H9 (cell line): ENCODE measurements at regions not wholly inside any gene's neighbourhood (a gene's known extent, or its start where the extent isn't known, plus 50 kb on each side); places are given as distances from the start of the nearest gene placed in this dataset.
A peak's percentile ranks its signal among the peaks of the same experiment; 100 is the strongest.

Source experiments
- DNase-seq: peaks from one replicate; pipeline ENCODE4 v3.0.0-alpha.2; 2017
- H2AFZ ChIP-seq: one replicate; pipeline ENCODE4 v1.6.1; 2013; ENCODE audit warnings: mild to moderate bottlenecking, low read length, control low read depth, moderate library complexity
- H2AK5ac ChIP-seq: 2 replicates; pipeline ENCODE4 v1.6.1; 2013; ENCODE audit warnings: low read length, control low read depth, mixed read lengths; ENCODE audit not compliant: insufficient read length
- H2BK120ac ChIP-seq: one replicate; pipeline ENCODE4 v1.6.1; 2013; ENCODE audit warnings: low read depth, mild to moderate bottlenecking, low read length, control low read depth, inconsistent platforms; ENCODE audit not compliant: poor library complexity, severe bottlenecking
- H2BK12ac ChIP-seq: 2 replicates; pipeline ENCODE4 v1.6.1; 2013; ENCODE audit warnings: low read length, control low read depth, mixed read lengths, low read depth; ENCODE audit not compliant: insufficient read length
- H2BK15ac ChIP-seq: 2 replicates; pipeline ENCODE4 v1.6.1; 2013; ENCODE audit warnings: low read depth, low read length, control low read depth
- H2BK20ac ChIP-seq: one replicate; pipeline ENCODE4 v1.6.1; 2013; ENCODE audit warnings: low read depth, mild to moderate bottlenecking, low read length, control low read depth, inconsistent platforms; ENCODE audit not compliant: poor library complexity, severe bottlenecking
- H2BK5ac ChIP-seq: 2 replicates; pipeline ENCODE4 v1.6.1; 2013; ENCODE audit warnings: low read length, control low read depth, mixed read lengths; ENCODE audit not compliant: insufficient read length
- H3K14ac ChIP-seq: 2 replicates; pipeline ENCODE4 v1.6.1; 2013; ENCODE audit warnings: low read length, control low read depth; ENCODE audit not compliant: insufficient read depth
- H3K18ac ChIP-seq: 2 replicates; pipeline ENCODE4 v1.6.1; 2013; ENCODE audit warnings: low read depth, mild to moderate bottlenecking, mixed read lengths, low read length, control low read depth; ENCODE audit not compliant: insufficient read length
- H3K23ac ChIP-seq: 2 replicates; pipeline ENCODE4 v1.6.1; 2013; ENCODE audit warnings: low read length, control low read depth, mixed read lengths, low read depth; ENCODE audit not compliant: insufficient read length
- H3K23me2 ChIP-seq: 2 replicates; pipeline ENCODE4 v1.6.1; 2013; ENCODE audit warnings: low read depth, mild to moderate bottlenecking, mixed read lengths, low read length, control low read depth; ENCODE audit not compliant: insufficient read length, poor library complexity, severe bottlenecking
- H3K27ac ChIP-seq: 2 replicates; pipeline ENCODE4 v1.5.1; 2013; ENCODE audit warnings: low read length, control low read depth, mixed read lengths, low read depth; ENCODE audit not compliant: insufficient read length
- H3K27me3 ChIP-seq: 2 replicates; pipeline ENCODE4 v1.6.1; 2013; ENCODE audit warnings: low read length, control low read depth, inconsistent platforms; ENCODE audit not compliant: insufficient read depth
- H3K4ac ChIP-seq: 2 replicates; pipeline ENCODE4 v1.6.1; 2013; ENCODE audit warnings: low read depth, mild to moderate bottlenecking, control low read depth, inconsistent platforms, low read length, moderate library complexity
- H3K4me1 ChIP-seq: 2 replicates; pipeline ENCODE4 v1.6.1; 2013; ENCODE audit warnings: low read length, control low read depth, inconsistent platforms; ENCODE audit not compliant: insufficient read depth
- H3K4me2 ChIP-seq: 2 replicates; pipeline ENCODE4 v1.6.1; 2013; ENCODE audit warnings: low read length, control low read depth, mixed read lengths; ENCODE audit not compliant: insufficient read length, insufficient read depth
- H3K56ac ChIP-seq: 2 replicates; pipeline ENCODE4 v1.6.1; 2013; ENCODE audit warnings: low read depth, mild to moderate bottlenecking, mixed read lengths, low read length, control low read depth; ENCODE audit not compliant: insufficient read length
- H3K79me1 ChIP-seq: 2 replicates; pipeline ENCODE4 v1.6.1; 2013; ENCODE audit warnings: low read depth, mild to moderate bottlenecking, moderate library complexity, low read length, control low read depth, inconsistent platforms; ENCODE audit not compliant: insufficient read depth, poor library complexity, severe bottlenecking
- H3K79me2 ChIP-seq: 2 replicates; pipeline ENCODE4 v1.6.1; 2013; ENCODE audit warnings: low read length, control low read depth, inconsistent platforms; ENCODE audit not compliant: insufficient read depth
- H3K9ac ChIP-seq: 2 replicates; pipeline ENCODE4 v1.6.1; 2013; ENCODE audit warnings: low read length, control low read depth, mixed read lengths; ENCODE audit not compliant: insufficient read length; ENCODE audit errors: extremely low read depth
- H3K9me3 ChIP-seq: one replicate; pipeline ENCODE4 v1.6.1; 2013; ENCODE audit warnings: low read depth, low read length, inconsistent platforms; ENCODE audit not compliant: control insufficient read depth
- H3T11ph ChIP-seq: one replicate; pipeline ENCODE4 v1.6.1; 2013; ENCODE audit warnings: mild to moderate bottlenecking, low read length, control low read depth, inconsistent platforms
- H4K20me1 ChIP-seq: one replicate; pipeline ENCODE4 v1.6.1; 2013; ENCODE audit not compliant: control insufficient read depth, insufficient read length, insufficient read depth
- H4K5ac ChIP-seq: 2 replicates; pipeline ENCODE4 v1.6.1; 2013; ENCODE audit warnings: low read depth, mild to moderate bottlenecking, mixed read lengths, low read length, control low read depth; ENCODE audit not compliant: insufficient read length
- H4K8ac ChIP-seq: replicated peaks from 2 replicates; pipeline ENCODE4 v1.6.1; 2013; ENCODE audit warnings: low read length, control low read depth, mixed read lengths, low read depth; ENCODE audit not compliant: insufficient read length
- H4K91ac ChIP-seq: 2 replicates; pipeline ENCODE4 v1.6.1; 2013; ENCODE audit warnings: low read depth, mild to moderate bottlenecking, moderate library complexity, mixed read lengths, low read length, control low read depth; ENCODE audit not compliant: insufficient read length
- H3K27ac Mint-ChIP-seq, 3 experiments: 2 replicates in 2 of 3; 3 replicates in 1 of 3; pipeline ENCODE4 v1.8.0; 2020 to 2021; ENCODE audit warnings: mixed read lengths in 3 of 3, mild to moderate bottlenecking in 1 of 3, moderate library complexity in 1 of 3
- H3K27me3 Mint-ChIP-seq: 2 replicates; pipeline ENCODE4 v1.8.0; 2021; ENCODE audit warnings: low read depth, mild to moderate bottlenecking, moderate library complexity, mixed read lengths
- H3K36me3 Mint-ChIP-seq, 3 experiments: 2 replicates in 2 of 3; 3 replicates in 1 of 3; pipeline ENCODE4 v1.8.0; 2020 to 2021; ENCODE audit warnings: low read depth in 3 of 3, mixed read lengths in 3 of 3; ENCODE audit not compliant: insufficient read depth in 1 of 3
- H3K4me1 Mint-ChIP-seq, 2 experiments: 2 replicates each; pipeline ENCODE4 v1.8.0; 2020; ENCODE audit warnings: mixed read lengths in 2 of 2
- H3K4me3 Mint-ChIP-seq, 2 experiments: 2 replicates in 1 of 2; 3 replicates in 1 of 2; pipeline ENCODE4 v1.8.0; 2020 to 2021; ENCODE audit warnings: mild to moderate bottlenecking in 2 of 2, mixed read lengths in 2 of 2, moderate library complexity in 1 of 2
- H3K9me3 Mint-ChIP-seq, 2 experiments: 2 replicates in 1 of 2; 3 replicates in 1 of 2; pipeline ENCODE4 v1.8.0; 2020; ENCODE audit warnings: mild to moderate bottlenecking in 2 of 2, mixed read lengths in 2 of 2, moderate library complexity in 1 of 2
- WGBS: extraction: QIAGEN DNeasy Blood & Tissue Kit; methylation state at CpG from one replicate; pipeline ENCODE4 v1.1.7; 2013; ENCODE audit warnings: missing lambda C conversion rate, low lambda C conversion rate, mixed read lengths; ENCODE audit not compliant: insufficient read length; ENCODE audit errors: extremely low coverage; 5-methylcytosine and 5-hydroxymethylcytosine counted together
- TF ChIP-seq, protein P1 (sequence below): fragments of 200-600 bp; sonication (generic); conservative IDR thresholded peaks from 3 replicates; pipeline ENCODE4 v1.8.0; 2021; ENCODE audit warnings: antibody characterized with exemption, mild to moderate bottlenecking

- H3K23me2 ChIP-seq, result no peaks in the 10 kb centered on the region
- H2BK12ac ChIP-seq, result no peak overlapping the region
- no peak overlapping the region for H3K23ac ChIP-seq
- H3K4me1 ChIP-seq, result no peaks in the 10 kb centered on the region
- no peak overlapping the region for H2BK15ac ChIP-seq
- H3K9ac ChIP-seq, result no peak overlapping the region
- no peak overlapping the region for H2BK120ac ChIP-seq
- peak overlapping the region; percentile 21; the same call in 1 of the 2 replicates for H3K14ac ChIP-seq
- no peaks in the 10 kb centered on the region for H4K20me1 ChIP-seq
- H3K4me2 ChIP-seq, result no peak overlapping the region
- H3K79me1 ChIP-seq, result no peaks in the 10 kb centered on the region
- H3K4me3 Mint-ChIP-seq, result no peak overlapping the region
- TF ChIP-seq, protein P1, sequence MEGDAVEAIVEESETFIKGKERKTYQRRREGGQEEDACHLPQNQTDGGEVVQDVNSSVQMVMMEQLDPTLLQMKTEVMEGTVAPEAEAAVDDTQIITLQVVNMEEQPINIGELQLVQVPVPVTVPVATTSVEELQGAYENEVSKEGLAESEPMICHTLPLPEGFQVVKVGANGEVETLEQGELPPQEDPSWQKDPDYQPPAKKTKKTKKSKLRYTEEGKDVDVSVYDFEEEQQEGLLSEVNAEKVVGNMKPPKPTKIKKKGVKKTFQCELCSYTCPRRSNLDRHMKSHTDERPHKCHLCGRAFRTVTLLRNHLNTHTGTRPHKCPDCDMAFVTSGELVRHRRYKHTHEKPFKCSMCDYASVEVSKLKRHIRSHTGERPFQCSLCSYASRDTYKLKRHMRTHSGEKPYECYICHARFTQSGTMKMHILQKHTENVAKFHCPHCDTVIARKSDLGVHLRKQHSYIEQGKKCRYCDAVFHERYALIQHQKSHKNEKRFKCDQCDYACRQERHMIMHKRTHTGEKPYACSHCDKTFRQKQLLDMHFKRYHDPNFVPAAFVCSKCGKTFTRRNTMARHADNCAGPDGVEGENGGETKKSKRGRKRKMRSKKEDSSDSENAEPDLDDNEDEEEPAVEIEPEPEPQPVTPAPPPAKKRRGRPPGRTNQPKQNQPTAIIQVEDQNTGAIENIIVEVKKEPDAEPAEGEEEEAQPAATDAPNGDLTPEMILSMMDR, result no peak
- WGBS, result no CpG with 5 or more reads among the region's 8 CpGs
- DNase-seq, result no peak
- H3T11ph ChIP-seq, result no peak overlapping the region
- peak overlapping the region in 1 of 3 experiments; percentile 27; a peak in 1 of 7 replicates for H3K27ac Mint-ChIP-seq
- H4K91ac ChIP-seq, result no peak overlapping the region
- H3K9me3 Mint-ChIP-seq, result no peaks in the 10 kb centered on the region
- no peaks in the 10 kb centered on the region for H3K27me3 ChIP-seq
- H2BK5ac ChIP-seq, result no peak overlapping the region
- no peaks in the 10 kb centered on the region for H3K27me3 Mint-ChIP-seq
- H2AK5ac ChIP-seq, result no peak overlapping the region
- no peak overlapping the region for H3K4ac ChIP-seq
- no peak overlapping the region for H4K5ac ChIP-seq
- no peak overlapping the region for H3K56ac ChIP-seq
- no peak overlapping the region for H3K18ac ChIP-seq
- H3K4me1 Mint-ChIP-seq, result peaks cover 2 to 4% of the 10 kb centered on the region in 2 experiments; a peak in 2 of 4 replicates
- H4K8ac ChIP-seq, result no peak overlapping the region
- H3K36me3 Mint-ChIP-seq, result no peaks in the 10 kb centered on the region; a peak in 1 of 7 replicates
- no peak overlapping the region for H3K27ac ChIP-seq
- H2AFZ ChIP-seq, result no peak overlapping the region
- H3K79me2 ChIP-seq, result no peaks in the 10 kb centered on the region; the same call in 1 of the 2 replicates
- H2BK20ac ChIP-seq, result no peak overlapping the region
- H3K9me3 ChIP-seq, result no peaks in the 10 kb centered on the region
Measured at GRCh38 chr4:136823020-136823419, 709.3 kb downstream of the PCDH18 start.
